A204.1 (cell line): ENCODE measurements at regions not wholly inside any gene's neighbourhood (a gene's known extent, or its start where the extent isn't known, plus 50 kb on each side); places are given as distances from the start of the nearest gene placed in this dataset.
"Not testable (repeated sequence)": the region's sequence is repeated elsewhere in the genome, so short reads cannot be mapped to it uniquely, and the experiment has no call there.

Source experiments
- FAIRE-seq: peaks from 2 replicates; lab custom pipeline; 2012; peaks lifted over from hg19 to GRCh38; lab: Jason Lieb, UNC

GRCh38 chr12:84043355-84043754, 869.2 kb downstream of the SLC6A15 start:
- FAIRE-seq: no peak

GRCh38 chr12:84038242-84038641, 874.4 kb downstream of the SLC6A15 start:
- no peak for FAIRE-seq

DNA sequence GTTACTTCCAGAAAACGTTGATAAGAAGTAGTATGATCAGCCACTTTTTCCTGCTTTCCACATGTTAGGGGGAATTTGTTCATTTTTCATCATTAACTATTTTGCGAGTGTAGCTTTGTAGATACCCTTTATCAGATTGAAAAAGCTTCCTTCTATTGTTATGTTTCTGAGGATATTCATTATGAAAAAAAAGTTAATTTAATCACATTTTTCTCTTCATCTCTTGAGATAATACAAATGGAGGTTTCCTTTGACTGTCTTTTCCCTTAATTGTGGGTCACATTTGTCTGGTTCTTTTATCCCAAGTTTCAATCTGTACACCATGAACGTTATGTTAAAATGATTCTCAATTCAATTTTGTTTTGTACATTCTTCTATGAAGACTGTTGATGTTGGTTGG, 875.7 kb downstream of the SLC6A15 start:
- no peak for FAIRE-seq

GRCh38 chr12:84035766-84036165, 876.8 kb downstream of the SLC6A15 start:
- FAIRE-seq: no peak

GRCh38 chr12:84034871-84035270, 877.7 kb downstream of the SLC6A15 start:
- FAIRE-seq: no peak

- FAIRE-seq: no peak
Observed at GRCh38 chr12:84033162-84033561, 879.4 kb downstream of the SLC6A15 start.

DNA sequence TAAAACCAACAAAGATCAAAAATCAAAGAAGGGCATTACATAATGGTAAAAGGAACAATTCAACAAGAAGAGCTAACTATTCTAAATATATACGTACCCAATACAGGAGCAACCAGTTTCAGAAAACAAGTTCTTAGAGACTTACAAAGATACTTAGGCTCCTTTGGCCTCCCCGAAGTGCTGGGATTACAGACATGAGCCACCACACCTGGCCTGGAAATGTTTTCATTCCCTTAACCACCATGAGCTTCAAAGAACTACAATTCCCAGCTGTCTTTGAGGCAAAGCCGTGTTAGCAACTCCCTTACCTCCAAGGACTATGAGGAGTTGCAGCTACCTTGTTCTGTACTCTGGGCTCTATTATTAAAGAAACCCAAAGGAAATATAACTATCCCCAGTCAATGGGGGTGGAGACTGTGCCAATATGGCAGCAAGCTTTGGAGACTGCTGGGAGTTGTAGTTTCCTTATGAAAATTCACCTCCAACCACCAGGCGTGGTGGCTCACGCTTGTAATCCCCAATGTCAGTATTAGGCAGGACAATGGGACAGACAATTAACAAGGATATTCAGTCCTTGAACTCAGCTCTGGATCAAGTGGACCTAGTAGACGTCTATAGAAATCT, 893.9 kb downstream of the SLC6A15 start:
- FAIRE-seq: not testable (repeated sequence)

DNA sequence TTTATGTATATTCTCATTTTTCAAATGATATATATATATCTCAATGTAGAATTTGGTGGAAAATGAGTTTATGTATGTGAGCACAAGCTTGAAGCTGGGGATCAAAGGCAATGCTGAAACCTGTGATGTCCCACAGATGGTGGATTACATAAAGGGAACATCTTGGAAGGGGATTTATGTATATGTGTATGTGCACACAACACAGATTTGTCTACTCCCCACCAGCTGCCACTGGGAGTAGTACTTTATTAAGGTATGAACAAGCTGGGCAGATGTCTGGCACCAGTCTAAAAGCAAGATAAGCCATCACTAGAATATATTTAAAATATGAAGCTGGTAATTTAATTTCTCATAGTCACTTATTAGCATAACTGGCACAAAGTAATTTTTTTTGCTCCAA, 895.6 kb downstream of the SLC6A15 start:
- no peak for FAIRE-seq

DNA sequence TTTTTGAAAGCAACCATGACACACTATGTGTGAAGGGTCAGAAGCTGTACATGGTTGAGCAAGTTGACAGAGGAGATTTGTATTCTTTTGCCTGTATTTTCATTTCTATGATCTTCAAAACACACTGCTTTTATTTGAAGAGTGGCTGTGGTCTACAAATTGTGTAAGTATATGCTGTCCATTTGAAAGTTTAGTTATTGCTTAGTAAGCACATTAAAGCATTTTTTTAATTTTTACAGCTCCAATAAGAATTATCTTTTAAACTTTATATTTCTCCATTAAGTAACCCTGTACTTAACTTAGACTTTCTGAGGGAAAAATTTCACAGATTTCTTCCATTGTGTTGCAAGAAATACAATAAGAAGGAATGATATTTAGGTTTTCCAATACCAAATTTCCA, 915.2 kb downstream of the SLC6A15 start:
- no peak for FAIRE-seq

DNA sequence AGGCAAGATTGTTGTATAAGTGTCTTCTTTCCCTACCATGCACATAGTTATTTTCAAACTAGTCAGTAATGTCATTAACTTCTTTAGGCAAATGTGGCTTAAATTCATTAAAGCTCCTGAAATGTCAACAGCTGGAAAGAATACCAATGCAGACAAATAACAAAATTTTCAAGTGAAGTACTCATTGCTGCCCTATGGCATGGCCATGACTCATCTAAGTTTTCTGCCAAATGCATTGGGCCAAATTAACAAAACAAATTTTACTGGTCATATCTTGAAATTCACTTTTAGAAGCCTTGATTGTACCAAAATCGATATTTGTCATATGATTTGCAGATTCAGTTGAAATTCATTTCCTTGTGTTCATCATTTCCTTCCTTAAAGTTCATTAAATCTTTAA, 915.9 kb downstream of the SLC6A15 start:
- FAIRE-seq: no peak

DNA sequence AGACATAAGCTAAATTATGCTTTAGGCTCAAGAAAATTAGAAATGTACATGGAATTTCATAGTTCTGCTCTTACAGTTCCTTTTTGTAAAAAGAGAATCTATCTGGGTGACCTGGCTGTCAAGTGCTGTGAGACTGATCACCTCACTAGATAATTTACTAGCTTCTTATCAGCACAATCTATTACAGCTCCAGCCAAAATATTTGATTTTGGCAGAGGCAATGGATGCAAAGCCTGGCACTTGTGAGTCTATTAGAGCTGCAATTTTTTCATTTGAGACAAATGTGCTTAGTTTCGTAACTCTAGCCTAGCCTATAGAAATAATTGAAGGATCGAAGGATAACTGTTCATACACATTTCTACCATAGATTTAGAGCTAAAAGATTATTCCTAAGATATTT, 927.5 kb downstream of the SLC6A15 start:
- FAIRE-seq: no peak

- FAIRE-seq: no peak
Observed at GRCh38 chr12:83980398-83980797, 932.2 kb downstream of the SLC6A15 start.

DNA sequence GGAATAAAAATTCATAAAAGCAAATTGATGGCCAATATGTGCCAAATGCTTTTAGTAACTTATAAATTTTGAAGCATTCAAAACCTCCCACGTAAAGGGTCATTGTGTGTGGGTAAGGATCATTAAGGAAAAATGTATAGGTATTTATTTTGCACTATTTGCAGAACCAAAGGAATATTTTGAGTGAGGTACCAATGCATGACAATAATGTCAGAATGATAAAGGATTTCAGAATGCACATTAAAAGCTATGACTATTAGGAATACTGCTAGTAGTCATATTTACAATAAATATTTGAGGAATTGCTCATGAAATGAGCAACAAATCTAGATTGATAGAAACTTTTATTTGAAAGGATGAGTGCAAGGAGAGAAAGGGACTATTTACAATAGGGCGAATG, 932.8 kb downstream of the SLC6A15 start:
- FAIRE-seq: no peak

GRCh38 chr12:83971781-83972180, 940.8 kb downstream of the SLC6A15 start:
- no peak for FAIRE-seq

DNA sequence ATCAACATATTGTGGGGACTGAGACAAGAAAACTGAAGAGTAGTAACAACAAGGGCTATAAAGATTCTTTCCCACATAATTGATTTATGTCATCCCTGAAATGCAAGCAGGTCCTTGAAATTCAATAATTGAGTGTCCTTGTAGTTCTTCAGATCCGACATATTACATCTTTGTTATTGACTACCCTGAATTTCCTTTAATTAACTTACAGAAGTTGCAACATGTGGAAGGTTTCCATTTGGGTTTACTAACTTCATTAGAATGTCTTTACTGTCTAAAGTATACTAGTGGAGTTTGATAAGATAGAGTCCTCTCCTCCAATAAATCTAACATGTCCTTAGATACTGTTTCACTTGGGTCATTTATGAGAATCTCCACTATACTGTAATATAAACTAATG, 951.8 kb downstream of the SLC6A15 start:
- FAIRE-seq: no peak

GRCh38 chr12:83958997-83959396, 953.6 kb downstream of the SLC6A15 start:
- no peak for FAIRE-seq

GRCh38 chr12:83954956-83955601, 957.5 kb downstream of the SLC6A15 start:
- no peak for FAIRE-seq

DNA sequence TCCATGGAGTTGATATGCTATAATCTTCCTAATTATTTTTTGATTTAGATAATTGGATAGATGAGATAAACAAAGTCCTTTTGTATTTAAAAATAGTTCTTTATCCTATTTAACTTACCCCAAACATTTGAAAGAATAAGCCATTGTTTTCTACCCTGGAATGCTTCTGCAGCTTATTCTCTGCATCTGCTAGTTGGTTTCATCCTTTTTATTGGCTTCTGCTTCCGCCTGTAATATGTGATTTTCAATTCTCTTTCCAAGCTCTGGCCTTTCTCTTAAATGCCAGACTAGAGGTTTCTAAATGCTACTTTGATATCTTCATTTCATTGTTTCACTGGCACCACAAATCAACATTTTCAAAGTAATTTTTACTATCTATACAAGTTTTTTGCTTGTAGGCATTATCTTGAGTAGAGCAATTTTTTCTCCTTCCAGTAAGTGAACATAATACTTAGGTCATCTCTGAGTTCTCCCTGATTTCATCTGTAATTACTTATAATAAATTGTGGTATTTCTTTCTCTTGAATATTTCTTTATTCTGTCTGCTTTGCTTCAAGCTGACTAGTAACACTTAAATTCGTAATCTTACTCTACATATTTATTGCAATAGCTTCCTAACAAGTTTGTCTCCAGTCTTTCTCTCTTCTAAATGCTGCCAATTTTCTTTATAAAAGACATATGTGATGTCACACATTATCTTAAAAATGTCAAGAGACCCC, 958.4 kb downstream of the SLC6A15 start:
- FAIRE-seq: no peak

- FAIRE-seq: no peak
Observed at GRCh38 chr12:83945871-83946270, 966.7 kb downstream of the SLC6A15 start.

- no peak for FAIRE-seq
Observed at GRCh38 chr12:83939718-83940117, 972.9 kb downstream of the SLC6A15 start.

DNA sequence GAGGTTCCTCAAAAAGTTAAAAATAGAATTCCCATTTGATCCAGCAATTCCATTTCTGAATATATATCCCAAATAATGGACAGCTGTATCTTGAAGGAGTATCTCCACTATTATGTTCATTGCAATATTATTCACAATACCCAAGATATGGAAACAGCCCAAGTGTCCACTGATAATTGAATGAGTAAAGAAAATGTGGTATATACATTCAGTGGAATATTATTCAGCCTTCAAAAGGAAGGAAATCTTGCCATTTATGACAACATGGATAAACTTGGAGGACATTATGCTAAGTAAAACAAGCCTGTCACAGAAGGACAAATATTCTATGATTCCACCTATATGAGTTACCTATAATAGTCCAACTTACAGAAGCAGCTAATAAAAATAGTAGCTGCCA, 979.0 kb downstream of the SLC6A15 start:
- no peak for FAIRE-seq

DNA sequence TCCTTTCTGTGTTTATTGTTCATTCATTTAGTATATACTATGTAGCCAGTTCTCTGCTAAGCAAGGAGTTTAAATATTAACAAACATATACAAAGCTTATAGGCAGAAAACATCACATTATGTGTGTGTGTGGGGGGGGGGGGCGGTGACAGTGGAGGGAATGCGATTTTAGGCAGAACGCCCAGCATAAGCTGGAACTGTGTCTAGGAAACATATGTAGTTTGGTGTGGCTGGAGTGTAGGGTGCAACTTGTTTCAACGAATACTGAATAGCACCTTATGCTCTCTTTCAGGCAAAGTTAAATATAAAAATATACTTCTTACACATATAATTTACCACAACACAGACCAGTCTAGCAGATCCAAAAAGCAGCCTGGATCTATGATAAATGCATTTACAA, 980.6 kb downstream of the SLC6A15 start:
- no peak for FAIRE-seq

DNA sequence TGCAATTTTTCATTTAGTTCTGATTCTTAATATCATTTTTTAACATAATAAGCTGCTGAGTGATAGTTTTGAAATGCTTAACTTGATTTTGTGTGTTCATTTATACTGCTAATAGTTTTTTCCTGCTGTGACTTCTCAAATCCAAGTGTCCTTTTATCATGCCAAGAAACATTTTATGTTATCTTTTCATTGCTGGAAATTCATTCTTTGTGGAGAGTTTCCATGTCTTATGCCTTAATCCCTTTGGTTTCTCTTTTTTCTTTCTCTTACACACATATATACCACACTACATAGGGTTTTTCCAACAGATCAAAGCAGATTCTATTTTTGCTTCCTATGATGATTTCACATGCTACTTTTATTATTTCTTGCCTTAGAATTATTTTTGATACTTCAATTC, 981.1 kb downstream of the SLC6A15 start:
- FAIRE-seq: no peak

DNA sequence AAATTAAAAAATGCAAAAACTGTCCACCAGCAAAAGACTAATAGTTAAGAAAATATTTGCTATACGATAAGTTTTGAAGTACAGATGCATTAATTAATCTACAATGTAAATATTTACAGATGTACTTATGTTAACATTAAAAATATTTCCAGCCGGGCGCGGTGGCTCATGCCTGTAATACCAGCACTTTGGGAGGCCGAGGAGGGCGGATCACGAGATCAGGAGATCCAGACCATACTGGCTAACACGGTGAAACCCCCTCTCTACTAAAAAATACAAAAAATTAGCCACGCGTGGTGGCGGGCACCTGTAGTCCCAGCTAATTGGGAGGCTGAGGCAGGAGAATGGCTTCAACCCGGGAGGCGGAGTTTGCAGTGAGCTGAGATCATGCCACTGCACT, 982.8 kb downstream of the SLC6A15 start:
- not testable (repeated sequence) for FAIRE-seq
